Kidney epithelial cell (primary cell): ENCODE measurements at regions not wholly inside any gene's neighbourhood (a gene's known extent, or its start where the extent isn't known, plus 50 kb on each side); places are given as distances from the start of the nearest gene placed in this dataset.

Source experiments
- DNase-seq: peaks from one replicate; pipeline ENCODE4 v3.0.0-alpha.2; 2010; ENCODE audit warnings: low read depth
- H3K27me3 ChIP-seq: 2 replicates; pipeline ENCODE4 v1.6.0; 2011; ENCODE audit warnings: low read length; ENCODE audit not compliant: control insufficient read depth, insufficient read depth
- H3K36me3 ChIP-seq: 2 replicates; pipeline ENCODE4 v1.5.1; 2011; ENCODE audit warnings: low read length; ENCODE audit not compliant: control insufficient read depth, insufficient read depth
- H3K4me3 ChIP-seq: 2 replicates; pipeline ENCODE4 v1.5.1; 2011; ENCODE audit warnings: low read depth, mild to moderate bottlenecking, control low read depth, low read length
- TF ChIP-seq, protein P1 (sequence below): IDR thresholded peaks from 2 replicates; pipeline ENCODE4 v1.5.1; 2011; ENCODE audit warnings: mild to moderate bottlenecking, moderate library complexity, low read length, control low read depth, inconsistent platforms; ENCODE audit not compliant: insufficient read depth, poor library complexity, severe bottlenecking

GRCh38 chr7:88495881-88496725 is 189.4 kb upstream of the STEAP4 start:
- H3K27me3 ChIP-seq = no peaks in the 10 kb centered on the region
- H3K36me3 ChIP-seq = no peaks in the 10 kb centered on the region
- DNase-seq = no peak
- no peak overlapping the region for H3K4me3 ChIP-seq
- TF ChIP-seq, protein P1, sequence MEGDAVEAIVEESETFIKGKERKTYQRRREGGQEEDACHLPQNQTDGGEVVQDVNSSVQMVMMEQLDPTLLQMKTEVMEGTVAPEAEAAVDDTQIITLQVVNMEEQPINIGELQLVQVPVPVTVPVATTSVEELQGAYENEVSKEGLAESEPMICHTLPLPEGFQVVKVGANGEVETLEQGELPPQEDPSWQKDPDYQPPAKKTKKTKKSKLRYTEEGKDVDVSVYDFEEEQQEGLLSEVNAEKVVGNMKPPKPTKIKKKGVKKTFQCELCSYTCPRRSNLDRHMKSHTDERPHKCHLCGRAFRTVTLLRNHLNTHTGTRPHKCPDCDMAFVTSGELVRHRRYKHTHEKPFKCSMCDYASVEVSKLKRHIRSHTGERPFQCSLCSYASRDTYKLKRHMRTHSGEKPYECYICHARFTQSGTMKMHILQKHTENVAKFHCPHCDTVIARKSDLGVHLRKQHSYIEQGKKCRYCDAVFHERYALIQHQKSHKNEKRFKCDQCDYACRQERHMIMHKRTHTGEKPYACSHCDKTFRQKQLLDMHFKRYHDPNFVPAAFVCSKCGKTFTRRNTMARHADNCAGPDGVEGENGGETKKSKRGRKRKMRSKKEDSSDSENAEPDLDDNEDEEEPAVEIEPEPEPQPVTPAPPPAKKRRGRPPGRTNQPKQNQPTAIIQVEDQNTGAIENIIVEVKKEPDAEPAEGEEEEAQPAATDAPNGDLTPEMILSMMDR = no peak

- TF ChIP-seq, protein P1 = no peak
- no peaks in the 10 kb centered on the region for H3K27me3 ChIP-seq
- DNase-seq = no peak
- H3K36me3 ChIP-seq = no peaks in the 10 kb centered on the region
- H3K4me3 ChIP-seq = no peak overlapping the region
These were observed 185.5 kb upstream of the STEAP4 start for GRCh38 chr7:88492153-88492552.

DNA sequence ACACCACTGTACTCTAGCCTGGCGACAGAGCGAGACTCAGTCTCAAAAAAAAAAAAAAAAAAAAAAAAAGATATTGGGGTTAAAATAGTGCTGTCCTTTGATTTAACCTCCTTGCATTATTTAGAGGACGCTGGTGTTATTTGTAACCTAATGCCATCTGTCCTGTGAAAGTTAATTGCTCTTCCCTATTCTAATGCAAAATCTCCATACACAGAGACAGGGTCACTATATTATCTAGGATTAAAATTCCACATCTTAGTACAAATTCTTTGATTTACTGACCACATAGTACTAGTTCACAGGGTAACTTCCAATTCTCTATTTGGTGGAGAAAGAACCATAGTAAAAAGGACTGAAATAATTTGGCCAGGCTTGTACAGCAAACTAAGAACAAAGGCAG is 184.2 kb upstream of the STEAP4 start:
- TF ChIP-seq, protein P1 = no peak
- H3K27me3 ChIP-seq = no peaks in the 10 kb centered on the region

DNA sequence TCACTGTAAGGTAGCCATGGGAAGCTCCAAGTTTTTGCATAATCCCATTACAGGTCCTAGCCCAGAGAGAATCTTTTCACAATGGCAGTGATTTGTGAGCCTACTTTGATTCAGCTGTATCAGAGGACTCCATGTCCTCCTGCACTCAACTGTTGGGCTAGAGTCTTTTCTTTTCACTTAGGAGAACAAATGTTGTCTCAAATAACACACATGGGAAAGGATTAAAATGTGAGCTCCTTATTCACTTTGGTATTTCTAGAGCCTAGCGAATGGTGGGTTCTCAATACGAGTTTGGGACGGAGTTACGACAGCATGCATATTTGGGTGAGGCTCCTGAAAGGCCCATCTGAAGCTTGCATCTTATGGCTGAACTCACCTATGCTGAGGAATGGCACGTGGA is 183.5 kb upstream of the STEAP4 start:
- H3K36me3 ChIP-seq = no peaks in the 10 kb centered on the region
- no peaks in the 10 kb centered on the region for H3K27me3 ChIP-seq
- DNase-seq = no peak
- TF ChIP-seq, protein P1 = no peak
- H3K4me3 ChIP-seq = no peak overlapping the region

More for the DNA sequence above, 184.2 kb upstream of the STEAP4 start:
- Histone ChIP-seq H3K36me3 (no peaks in the 10 kb centered on the region), H3K4me3 (no peak overlapping the region)
- no peak for DNase-seq

DNA sequence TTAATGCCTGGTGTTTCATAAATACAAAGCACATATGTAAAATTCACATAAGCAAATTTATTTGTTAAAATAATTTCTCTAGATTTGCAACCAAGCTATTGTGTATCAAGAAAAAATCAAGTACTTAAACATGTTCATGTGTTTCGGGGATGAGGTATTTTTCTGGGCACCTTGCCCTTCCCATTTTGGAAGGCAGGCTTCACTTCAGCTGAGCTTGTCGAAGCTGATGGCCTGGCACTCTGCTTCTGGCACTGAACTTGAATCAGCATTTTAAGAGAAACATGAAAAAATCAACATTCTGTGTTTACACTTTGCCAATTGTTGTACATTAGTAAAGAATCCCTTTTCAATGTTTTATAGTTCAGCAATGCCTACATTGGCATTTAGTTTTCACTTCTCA is 179.1 kb upstream of the STEAP4 start:
- TF ChIP-seq, protein P1 = no peak
- H3K36me3 ChIP-seq = no peaks in the 10 kb centered on the region
- H3K27me3 ChIP-seq = no peaks in the 10 kb centered on the region
- no peak overlapping the region for H3K4me3 ChIP-seq
- no peak for DNase-seq

DNA sequence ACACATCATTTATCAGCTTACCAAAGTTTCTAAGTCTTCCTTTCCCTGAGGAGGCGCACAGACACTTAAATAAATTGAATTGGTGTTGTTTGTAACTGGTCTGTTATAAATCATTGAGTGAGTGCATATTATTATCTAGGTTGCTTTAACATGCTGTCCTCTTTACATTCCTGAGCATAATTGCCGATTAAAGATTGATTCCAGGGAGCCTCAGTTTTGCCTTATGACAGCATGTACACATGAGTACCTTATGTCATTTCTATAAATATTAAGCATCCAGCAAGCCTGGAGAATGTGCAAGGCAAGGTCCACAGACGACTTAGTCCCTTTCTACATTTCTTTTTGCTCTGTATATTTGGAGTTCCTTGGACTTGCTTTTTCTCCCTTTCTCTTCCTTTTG is 177.9 kb upstream of the STEAP4 start:
- TF ChIP-seq, protein P1 = no peak
- Histone ChIP-seq H3K4me3 (no peak overlapping the region), H3K27me3 (no peaks in the 10 kb centered on the region), H3K36me3 (no peaks in the 10 kb centered on the region)
- no peak for DNase-seq
